HG03280 (cell line): ENCODE measurements at regions not wholly inside any gene's neighbourhood (a gene's known extent, or its start where the extent isn't known, plus 50 kb on each side); places are given as distances from the start of the nearest gene placed in this dataset.

Experiments used
- ATAC-seq: cut with Tn5 transposase; IDR thresholded peaks from one replicate; pipeline ENCODE4 v1.9.1; 2021; ENCODE audit warnings: mild to moderate bottlenecking, moderate library complexity; ENCODE audit not compliant: unreplicated experiment

DNA sequence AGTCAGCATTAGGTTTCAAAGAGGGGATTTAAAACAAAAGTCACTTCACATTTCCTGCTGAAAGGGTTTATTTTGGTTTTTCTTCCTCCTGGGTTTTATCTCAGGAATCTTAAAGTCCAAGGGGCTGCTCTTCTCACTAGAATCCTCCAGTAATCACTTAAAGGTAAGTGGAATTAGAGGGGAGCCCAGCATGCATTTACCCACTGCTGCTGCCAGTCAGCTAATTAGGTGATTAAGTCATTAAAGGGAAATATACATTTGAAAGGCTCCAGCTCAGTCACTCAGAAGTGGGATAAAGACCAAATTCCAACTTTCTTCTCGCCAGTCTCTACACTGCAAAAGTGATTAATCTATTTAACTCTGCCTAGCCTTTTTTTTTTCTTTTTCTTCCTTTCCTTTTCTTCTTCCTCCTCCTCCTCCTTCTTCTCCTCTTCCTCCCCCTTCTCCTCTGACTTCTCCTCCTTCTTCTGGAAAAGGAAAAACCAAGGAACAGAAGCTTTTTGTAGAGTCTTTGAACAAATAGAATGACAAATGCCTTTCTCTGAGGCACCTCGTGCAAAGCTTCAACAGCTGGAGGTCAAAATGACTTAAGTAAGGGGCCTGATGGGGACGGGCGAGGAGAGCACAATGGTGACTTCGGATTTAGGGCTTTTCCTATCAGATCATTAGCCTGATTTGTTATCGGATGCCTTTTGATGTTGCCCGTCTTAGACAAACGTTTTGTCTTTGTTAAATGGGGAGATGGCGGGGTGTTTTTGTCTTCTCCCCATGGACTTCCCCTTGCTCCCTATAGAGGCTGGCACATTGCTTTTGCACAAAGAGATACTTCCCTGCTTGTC, 617.6 kb downstream of the IRX1 start:
- ATAC-seq: no peak

DNA sequence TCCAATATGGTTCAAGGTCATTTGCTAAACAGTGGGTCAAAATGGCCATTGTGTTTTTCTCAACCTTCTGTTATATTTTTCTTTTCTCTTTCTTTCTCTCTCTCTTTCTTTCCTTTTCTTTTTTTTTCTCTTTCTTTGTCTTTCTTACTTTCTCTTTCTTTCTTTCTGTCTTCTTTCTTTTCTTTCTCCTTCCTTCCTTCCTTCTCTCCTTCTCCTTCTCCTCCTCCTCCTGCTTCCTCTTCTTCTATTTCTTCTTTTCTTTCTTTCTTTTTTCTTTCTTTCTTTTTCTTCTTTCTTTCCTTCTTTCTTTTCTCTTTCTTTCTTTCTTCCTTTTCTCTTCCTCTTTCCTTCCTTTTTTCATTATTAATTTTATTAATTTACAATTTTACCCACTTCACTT, 619.5 kb downstream of the IRX1 start:
- no peak for ATAC-seq

DNA sequence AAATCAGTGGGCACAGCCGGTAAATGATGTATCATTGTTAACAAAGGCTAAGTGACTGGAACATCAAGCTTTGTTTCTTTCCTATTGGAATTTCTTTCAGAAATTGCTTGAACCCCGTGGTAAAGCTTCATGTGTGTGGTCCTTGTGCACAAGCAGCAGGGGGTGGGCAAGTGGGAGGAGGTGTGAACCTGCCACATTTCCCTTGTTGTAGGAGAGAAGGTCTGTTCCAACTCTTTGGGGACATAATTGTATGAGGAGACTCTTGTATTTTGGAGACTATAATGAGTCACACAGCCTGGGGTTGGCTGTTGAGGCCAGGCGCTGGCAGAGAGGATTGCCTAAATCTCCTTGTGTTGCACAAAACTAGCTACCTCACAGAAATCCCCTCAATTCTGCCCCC, 620.5 kb downstream of the IRX1 start:
- no peak for ATAC-seq

DNA sequence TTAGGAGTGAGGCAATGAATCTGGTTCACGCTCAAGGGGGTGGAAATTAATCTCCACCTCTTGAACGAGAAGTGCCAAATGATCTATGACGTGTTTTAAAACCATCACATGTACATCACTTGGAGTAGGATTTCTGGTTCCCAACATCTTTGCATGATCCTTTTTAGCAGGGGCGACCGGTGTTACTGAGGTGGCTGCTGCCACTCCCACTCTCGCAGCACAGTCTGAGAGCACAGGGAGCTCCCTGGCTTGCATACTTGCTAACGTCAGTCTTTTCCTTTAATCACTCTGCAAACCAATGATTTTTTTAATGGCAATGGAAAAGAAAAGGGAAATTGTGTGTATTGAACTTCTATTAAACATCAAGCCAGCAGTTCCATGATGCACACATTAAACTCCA, 624.4 kb downstream of the IRX1 start:
- ATAC-seq: no peak

DNA sequence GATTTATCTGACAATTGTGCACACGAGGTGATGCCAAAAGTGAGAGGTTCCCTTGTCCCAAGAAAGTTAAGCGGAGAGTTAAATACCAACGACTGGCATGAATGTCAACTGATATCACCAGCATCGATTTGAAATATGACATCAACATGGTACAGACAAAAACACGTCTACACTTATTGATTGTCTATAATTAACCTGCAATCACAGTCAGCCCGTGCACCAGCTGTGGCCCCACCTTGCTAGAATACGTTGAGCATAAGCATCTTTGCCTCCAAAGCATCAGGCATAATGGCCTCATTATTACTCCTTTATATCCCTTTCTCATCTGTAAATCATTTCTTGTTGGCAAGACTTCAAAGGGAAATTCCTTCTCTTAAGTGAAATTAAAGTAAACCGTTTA, 625.4 kb downstream of the IRX1 start:
- ATAC-seq: no peak

DNA sequence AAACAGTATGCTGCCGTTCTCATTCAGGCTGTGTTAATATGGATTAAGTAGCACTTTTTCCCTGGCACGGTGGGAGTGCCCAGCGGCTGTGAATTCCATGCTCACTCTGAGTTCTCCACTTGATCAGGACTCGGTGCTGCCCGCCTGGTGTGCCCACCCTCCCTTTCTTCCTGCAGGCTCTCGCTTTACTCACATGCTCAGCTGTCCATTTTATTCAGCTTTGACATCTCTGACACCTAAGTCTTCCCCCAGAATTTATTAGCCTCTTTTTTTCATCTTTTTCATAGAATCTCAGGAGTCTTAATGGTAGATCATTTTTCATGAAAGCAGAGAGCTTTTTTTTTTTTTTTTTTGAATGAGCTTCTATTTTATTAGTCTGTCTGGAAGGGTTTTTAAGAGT, 626.5 kb downstream of the IRX1 start:
- ATAC-seq: no peak

DNA sequence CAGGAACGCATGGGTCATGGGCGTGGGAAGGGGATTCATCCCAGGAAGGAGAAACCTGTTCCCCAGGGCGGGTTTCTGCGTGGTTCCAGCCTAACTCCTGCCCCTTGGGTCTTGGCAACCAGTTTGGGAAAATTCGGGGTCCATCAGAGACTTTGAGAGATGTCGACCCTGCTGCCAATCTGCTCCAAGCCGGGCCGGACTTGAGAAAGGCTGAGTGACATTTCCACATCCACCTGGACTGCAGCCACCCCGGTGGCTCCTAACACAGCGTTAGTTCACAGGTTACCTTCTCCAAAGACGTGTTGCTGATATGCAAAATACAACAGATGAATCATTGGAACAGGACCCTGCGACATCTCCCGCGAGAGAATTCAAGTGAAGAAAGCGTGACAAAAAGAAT, 627.2 kb downstream of the IRX1 start:
- no peak for ATAC-seq

DNA sequence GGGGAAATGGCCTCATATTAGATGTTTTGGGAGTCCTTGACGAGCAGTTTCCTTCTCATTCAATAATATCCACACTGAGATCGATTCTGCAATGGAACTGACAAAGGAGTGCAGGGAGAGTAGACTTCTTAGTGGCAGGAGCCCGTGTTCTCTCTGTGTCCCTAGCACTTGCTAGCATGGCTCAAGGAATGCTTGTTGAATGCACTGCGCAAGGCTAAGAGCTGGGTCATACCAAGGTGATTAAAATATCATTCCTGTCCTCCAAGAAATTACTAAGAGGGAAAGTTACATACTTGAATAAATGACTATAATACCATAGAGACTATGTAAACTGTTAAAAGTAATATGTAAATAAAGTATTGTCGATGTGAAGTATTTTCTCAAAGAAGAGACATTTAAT, 630.1 kb downstream of the IRX1 start:
- ATAC-seq: no peak

DNA sequence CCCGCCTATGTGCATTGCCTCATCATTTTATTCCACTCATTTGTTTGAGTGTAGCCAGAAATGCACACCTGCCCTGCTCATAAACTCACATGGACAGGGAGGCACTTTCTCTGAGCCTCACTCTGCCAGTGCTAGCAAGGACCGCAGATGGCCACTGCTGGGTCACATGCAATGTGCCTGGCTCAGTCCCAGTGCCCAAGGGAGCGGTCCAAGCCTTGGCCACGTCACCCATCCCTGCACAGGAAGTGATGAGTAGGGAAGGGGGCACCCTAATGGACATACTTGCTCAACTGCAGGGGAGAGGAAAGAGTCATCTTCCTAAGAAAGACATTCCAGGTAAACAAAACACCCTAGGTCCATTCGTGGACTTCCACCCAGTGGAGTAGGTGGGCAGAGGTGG, 630.9 kb downstream of the IRX1 start:
- ATAC-seq: no peak

DNA sequence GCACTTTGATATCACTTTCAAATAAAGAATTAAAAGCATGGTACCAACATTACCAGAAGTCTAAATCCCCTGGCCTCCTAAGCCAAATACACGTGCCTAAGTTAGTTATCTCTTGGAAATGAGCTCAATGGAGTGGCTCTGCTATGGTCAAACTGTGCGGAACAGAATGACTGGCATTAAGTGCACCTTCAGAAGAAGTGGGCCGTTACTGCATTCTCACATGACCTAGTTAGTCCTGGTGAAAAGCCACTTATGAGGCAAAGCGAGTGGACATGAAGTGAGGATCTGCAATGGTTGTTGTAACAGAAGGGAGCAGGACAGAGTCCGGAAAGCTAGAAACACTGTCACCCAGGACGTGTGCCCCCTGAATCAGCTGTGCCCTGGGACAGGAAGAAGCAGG, 633.1 kb downstream of the IRX1 start:
- ATAC-seq: no peak

DNA sequence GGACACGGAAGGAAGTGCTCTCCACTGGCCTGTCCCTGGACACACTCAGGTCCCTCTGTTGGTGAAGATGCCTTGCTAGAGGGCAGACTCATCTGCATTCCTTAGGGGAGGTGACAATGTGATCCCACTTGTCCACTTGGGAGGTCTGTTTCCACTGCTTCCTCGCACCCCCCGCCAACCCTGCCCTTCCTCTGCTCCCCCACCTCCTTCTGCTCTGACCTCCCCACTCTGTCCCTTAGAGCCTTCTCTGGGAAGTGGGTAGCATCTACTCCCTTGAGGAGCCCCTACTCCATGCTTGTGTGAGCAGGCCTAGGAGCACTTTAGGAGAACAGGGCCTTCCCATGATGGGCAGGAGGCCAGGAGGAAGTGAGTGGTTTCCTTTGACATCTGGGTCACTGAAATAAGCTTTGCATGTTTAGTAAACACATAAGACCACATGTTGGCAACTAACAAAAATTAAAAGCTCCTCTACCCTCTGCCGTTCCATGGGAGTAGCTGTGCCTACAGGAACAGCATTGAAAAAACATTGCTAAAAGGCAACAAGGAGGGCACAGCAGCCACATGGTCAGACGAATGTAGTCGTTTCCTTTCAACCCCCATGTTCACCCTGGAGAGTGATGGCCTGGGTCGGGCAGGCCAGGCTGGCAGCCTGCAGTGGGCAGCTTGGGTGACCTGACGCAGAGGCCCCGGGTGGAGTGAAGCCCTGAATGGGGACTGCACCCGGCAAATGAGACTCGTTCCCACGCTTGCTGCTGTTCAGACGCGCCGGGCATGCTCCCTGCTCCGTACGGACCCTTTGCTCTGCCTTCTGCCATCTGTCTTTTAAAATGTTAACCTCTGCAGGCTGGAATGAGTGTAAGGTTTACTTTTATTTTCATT, 634.0 kb downstream of the IRX1 start:
- ATAC-seq: no peak

DNA sequence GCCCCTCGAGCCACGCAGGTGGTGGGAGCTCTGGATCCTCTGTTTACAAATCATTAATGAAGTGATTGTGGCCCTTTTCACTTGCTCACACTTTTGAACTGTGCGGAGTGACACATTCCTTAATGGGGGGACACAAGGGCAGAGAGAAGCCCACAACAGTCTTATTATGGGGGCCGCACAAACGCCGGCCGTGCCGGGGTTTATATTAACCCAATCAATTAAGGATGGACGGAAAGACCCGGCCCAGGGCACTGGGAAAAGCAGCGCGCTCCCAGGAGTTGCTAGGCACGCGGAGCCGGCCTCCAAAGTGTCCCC, 634.8 kb downstream of the IRX1 start:
- no peak for ATAC-seq

DNA sequence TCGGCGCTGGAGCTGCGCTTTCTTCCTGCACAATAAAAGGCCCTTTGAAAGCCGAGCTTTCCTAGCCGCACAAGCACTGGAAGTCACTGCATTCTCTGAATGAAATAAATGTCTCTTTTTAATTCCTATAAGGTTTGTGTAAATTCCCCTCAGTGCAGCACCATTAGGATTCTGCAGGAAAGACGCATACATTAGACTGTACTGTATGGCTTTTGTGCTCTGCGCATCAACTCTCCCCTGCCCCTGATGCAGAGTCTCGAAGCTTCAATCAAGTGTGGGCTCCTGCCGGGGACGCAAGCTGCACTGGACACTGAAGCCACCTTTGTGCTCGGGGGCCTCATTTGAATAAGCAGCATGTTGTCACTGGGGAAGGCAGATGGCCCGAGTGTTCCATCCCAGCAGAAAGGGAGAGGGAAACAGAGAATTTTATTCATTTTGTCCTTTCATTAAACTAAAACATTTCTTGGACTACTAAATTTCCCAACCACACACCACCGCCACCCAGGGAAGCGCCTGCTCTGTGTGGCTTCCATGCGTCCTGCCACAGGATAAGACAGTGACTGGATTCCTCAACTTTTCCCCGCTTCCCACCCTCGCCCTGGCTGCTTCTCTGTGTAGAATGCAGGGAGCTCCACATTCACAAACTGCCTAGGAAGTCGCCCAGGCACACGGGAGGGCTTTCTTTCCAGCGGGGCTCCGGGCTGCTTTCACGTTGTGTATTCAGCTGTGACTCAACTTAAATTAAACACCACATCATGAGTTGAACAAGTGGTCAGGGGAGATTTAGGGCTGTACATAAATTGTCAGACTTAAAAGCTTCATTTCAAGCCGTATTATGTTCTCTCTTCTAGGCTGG, 635.4 kb downstream of the IRX1 start:
- no peak for ATAC-seq

DNA sequence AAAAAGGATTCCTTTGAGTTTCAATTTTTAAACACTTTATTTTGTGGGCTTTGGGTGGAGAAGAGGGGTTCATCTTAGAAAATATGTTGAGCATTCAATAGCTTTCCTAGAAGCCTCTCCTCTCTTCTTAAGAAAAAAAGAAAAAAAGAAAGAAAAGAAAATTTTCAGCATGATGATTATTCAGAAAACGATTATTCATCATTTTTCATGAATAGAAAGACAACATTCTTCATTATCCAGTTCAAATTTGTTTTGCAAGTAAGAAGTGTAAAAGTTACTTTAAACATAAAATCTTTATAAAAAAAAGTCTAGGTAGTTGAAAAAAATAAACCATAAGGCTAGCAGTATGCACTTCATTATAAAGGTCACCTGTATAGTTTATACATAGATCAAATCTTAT, 636.5 kb downstream of the IRX1 start:
- no peak for ATAC-seq

DNA sequence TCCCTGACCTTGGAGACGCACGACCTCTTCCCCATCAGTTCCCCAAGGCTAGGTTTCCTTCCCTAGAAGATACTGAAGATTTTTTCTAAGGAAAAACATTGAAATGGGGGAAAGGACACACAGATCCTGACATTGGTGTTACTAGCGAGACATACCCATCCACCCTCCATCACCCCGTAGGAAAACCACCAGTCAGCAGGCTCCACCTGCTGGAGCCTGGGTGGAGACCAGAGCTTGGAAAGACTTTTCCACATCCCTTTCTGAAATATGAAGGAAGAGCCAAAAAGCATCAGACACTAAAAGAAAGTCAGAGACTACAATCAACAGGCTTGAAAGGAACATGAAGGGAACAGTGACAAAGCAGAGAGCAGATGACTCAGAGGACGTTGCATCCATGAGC, 638.0 kb downstream of the IRX1 start:
- no peak for ATAC-seq

DNA sequence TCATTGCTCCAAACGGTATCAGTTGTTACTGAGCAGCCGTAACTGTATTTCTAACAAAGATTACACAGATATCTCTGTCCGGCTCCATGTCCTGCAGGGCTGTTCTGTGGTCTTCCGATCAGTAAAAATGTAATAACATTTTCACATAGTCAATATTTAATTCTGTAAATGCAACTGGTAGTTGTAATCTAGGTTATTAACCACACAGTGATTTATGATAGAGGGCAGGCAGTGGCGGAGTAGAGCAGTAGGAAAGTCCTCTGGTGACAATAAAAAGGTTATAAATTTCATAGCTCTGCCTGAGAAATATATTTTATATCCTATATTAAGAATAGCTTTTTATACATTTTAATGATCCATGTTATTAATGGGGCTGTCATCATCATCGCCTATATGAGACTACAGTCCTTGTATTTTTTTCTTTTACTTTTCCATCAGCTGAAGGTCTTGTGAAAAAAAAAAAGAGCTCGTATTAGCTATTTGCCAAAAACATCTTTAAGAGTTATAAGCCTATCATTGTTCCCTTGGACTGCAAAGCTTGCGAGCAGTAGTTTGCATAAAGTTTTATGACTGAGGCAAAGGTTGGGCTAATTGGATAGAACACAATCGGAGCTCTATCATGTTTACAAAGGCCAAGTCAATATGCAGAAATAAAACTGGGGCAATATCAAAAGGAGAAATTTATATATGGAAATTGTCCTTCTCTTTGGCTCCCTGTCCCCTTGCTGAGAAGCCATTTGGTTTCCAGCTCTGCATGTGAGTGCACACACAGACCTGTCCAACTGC, 648.0 kb downstream of the IRX1 start:
- no peak for ATAC-seq

DNA sequence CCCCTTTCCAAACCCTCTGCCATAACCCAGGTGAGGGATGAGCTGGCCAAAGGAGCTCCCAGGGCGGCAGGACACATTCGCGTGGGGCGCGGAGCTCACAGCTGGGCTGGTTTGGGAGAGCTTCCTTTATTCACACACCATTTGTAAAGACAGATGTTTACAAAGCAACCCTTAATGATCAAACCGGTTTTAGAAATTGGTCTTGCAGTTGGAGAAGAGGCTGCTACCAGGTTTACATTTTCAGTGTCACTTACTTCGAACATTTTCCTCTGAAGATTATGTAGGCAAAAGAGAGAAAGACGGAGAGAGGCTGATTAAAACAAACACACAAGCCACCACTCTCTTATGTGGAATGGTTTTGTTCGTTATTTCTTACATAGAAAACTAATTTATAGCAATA, 648.7 kb downstream of the IRX1 start:
- no peak for ATAC-seq

DNA sequence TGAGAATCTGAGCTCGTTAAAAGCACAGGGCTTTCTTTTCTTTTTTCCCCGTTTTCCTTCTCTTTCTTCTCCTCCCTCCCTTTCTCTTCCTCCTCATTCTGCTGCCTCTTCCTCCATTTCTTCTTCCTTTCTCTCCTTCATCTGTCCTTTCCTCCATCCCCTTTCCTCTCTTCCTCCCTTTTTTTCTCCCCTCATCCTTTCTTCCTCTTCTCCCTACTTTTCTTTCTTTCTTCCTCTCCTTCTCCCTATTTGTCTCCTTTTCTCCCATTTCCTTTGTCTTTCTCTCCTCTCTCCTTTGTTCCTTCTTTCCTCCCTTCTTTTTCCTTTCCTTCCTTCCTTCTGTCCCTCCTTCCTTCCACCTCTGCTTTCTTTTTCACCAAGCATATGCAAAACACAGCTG, 649.4 kb downstream of the IRX1 start:
- ATAC-seq: no peak

DNA sequence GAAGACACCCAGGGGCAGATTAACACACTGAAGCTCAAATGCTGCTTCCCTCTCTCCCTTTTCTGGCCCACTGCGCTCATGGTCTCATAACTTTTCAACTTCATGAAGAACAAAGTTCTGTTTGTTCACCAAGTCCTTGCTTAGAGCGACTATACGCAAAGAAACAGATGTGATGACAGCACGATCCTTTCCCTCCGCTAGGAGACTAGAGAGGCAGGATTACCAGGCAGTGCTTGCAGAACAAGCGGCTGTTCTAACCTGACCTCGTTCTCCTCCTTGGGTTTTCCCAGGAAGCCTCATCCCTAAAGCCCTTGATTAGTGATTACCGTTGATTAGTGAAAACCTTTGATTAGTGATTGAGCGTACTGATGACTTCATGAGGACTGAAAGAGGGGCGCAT, 649.9 kb downstream of the IRX1 start:
- no peak for ATAC-seq

DNA sequence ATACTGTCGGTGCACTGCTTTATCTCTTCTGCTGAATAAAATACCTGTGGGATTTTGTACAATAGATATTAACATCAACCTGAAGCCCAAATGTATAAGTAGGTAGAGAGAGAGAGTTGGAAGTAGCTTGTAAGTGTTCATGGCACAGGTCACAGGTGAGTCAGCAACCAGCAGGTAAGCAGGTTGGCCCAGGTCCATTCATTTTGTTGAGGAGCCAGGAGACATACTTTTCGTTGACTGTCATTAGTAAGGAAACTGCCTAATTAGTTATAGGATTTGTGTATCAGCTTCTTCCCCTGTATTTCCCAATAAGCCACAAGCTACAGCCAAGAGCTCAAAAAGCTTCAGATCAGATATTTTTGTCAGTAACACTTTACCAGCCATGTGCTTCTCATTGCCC, 650.8 kb downstream of the IRX1 start:
- ATAC-seq: no peak

DNA sequence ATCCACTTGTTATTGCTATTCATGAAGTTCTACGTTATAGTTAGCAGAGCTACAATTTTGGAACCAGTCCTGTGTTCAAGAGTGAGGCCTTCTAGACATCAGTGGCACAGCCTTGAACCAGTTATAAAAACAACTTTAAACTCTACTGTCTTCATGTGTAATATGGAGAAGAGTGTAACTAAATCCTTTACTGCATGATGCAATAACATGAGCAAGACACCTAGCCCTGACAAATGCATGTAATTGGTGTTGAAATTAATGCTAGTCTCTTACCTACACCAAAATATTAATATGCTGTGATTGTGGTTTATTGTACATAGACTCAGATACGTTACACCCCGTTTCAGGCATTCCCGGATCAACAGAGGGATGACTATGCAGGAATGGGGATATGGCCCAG, 654.6 kb downstream of the IRX1 start:
- no peak for ATAC-seq
